IMR-90 (cell line): ENCODE measurements at regions not wholly inside any gene's neighbourhood (a gene's known extent, or its start where the extent isn't known, plus 50 kb on each side); places are given as distances from the start of the nearest gene placed in this dataset.

ENCODE experiments used
- ATAC-seq: fragments of 200-7000 bp; cut with Tn5 transposase; 2 replicates; pipeline ENCODE4 v1.9.1; 2020; ENCODE audit warnings: low read depth, mild to moderate bottlenecking, moderate library complexity
- BruUV-seq: library from RNA; stranded (reverse); fragments of 400-500 nt; replicated peaks from 2 replicates; lab custom pipeline; 2021; lab: Mats Ljungman, UMichigan
- CTCF ChIA-PET: fragments of 300-600 bp; formaldehyde crosslinking; extraction: SDS; loops from one replicate; lab custom pipeline; 2021; ENCODE audit warnings: antibody characterized with exemption; lab: Yijun Ruan, JAX
- POLR2A ChIA-PET: fragments of 300-600 bp; sonication (Branson Sonifier 250); formaldehyde crosslinking; loops from one replicate; lab custom pipeline; 2022; ENCODE audit warnings: antibody characterized with exemption; ENCODE audit not compliant: unreplicated experiment; lab: Charles Lee
- DNase-seq: peaks from one replicate; pipeline ENCODE4 v3.0.0; 2013
- H2AFZ ChIP-seq: replicated peaks from 2 replicates; pipeline ENCODE3; 2013; ENCODE audit warnings: low read length, mild to moderate bottlenecking; ENCODE audit not compliant: poor library complexity
- H2AK5ac ChIP-seq: 2 replicates; pipeline ENCODE4 v1.6.1; 2013; ENCODE audit warnings: low read depth, low read length, inconsistent platforms
- H2AK9ac ChIP-seq: replicated peaks from 2 replicates; pipeline ENCODE3; 2013; ENCODE audit warnings: mild to moderate bottlenecking, low read depth, low read length, moderate library complexity; ENCODE audit not compliant: poor library complexity
- H2BK120ac ChIP-seq: 2 replicates; pipeline ENCODE4 v1.6.1; 2013; ENCODE audit warnings: low read depth, low read length, inconsistent platforms
- H2BK15ac ChIP-seq: 3 replicates; pipeline ENCODE4 v1.6.1; 2013; ENCODE audit warnings: low read depth, low read length, inconsistent platforms
- H2BK20ac ChIP-seq: 2 replicates; pipeline ENCODE4 v1.6.1; 2013; ENCODE audit warnings: low read depth, mild to moderate bottlenecking, inconsistent platforms, low read length, moderate library complexity
- H2BK5ac ChIP-seq: 2 replicates; pipeline ENCODE4 v1.6.1; 2013; ENCODE audit warnings: mild to moderate bottlenecking, low read depth, low read length, inconsistent platforms; ENCODE audit not compliant: poor library complexity, severe bottlenecking
- H3K14ac ChIP-seq: replicated peaks from 2 replicates; pipeline ENCODE4 v1.6.1; 2013; ENCODE audit warnings: low read depth, low read length, inconsistent platforms
- H3K18ac ChIP-seq: 2 replicates; pipeline ENCODE4 v1.6.1; 2013; ENCODE audit warnings: low read depth, low read length, control low read depth
- H3K23ac ChIP-seq: 2 replicates; pipeline ENCODE4 v1.6.1; 2013; ENCODE audit warnings: low read depth, low read length, inconsistent platforms
- H3K27ac ChIP-seq: 2 replicates; pipeline ENCODE4 v1.5.1; 2013; ENCODE audit warnings: mild to moderate bottlenecking, control low read depth, low read length; ENCODE audit not compliant: insufficient read depth
- H3K27me3 ChIP-seq: 2 replicates; pipeline ENCODE4 v1.6.1; 2013; ENCODE audit warnings: low read length; ENCODE audit not compliant: control insufficient read depth, insufficient read depth
- H3K36me3 ChIP-seq: 2 replicates; pipeline ENCODE4 v1.6.1; 2013; ENCODE audit warnings: low read length, mixed read lengths; ENCODE audit not compliant: control insufficient read depth, insufficient read depth
- H3K4ac ChIP-seq: 2 replicates; pipeline ENCODE4 v1.6.1; 2013; ENCODE audit warnings: low read depth, low read length, inconsistent platforms
- H3K4me1 ChIP-seq: 2 replicates; pipeline ENCODE4 v1.6.1; 2013; ENCODE audit warnings: low read length, mixed read lengths; ENCODE audit not compliant: control insufficient read depth, insufficient read depth
- H3K4me2 ChIP-seq: 2 replicates; pipeline ENCODE4 v1.6.1; 2013; ENCODE audit warnings: low read depth, mild to moderate bottlenecking, control low read depth, low read length, moderate library complexity
- H3K4me3 ChIP-seq: 2 replicates; pipeline ENCODE4 v1.5.1; 2013; ENCODE audit warnings: low read depth, mild to moderate bottlenecking, control low read depth, low read length, moderate library complexity; ENCODE audit not compliant: insufficient read depth
- H3K56ac ChIP-seq: 2 replicates; pipeline ENCODE4 v1.6.1; 2013; ENCODE audit warnings: low read length, inconsistent platforms; ENCODE audit not compliant: insufficient read depth; ENCODE audit errors: extremely low read depth
- H3K79me1 ChIP-seq, 2 experiments: 2 replicates each; pipeline ENCODE4 v1.6.1; 2013; ENCODE audit warnings: low read length in 2 of 2, inconsistent platforms in 1 of 2, low read depth in 1 of 2
- H3K9ac ChIP-seq: 2 replicates; pipeline ENCODE4 v1.6.1; 2013; ENCODE audit warnings: low read depth, low read length, control low read depth
- H3K9me1 ChIP-seq: 2 replicates; pipeline ENCODE4 v1.6.1; 2013; ENCODE audit warnings: low read length, inconsistent platforms; ENCODE audit not compliant: insufficient read depth
- H3K9me3 ChIP-seq: 2 replicates; pipeline ENCODE4 v1.6.1; 2013; ENCODE audit warnings: low read length; ENCODE audit not compliant: control insufficient read depth, insufficient read depth
- H4K20me1 ChIP-seq: 2 replicates; pipeline ENCODE4 v1.6.1; 2013; ENCODE audit warnings: low read length, inconsistent platforms; ENCODE audit not compliant: insufficient read depth
- H4K5ac ChIP-seq: 2 replicates; pipeline ENCODE4 v1.6.1; 2013; ENCODE audit warnings: mild to moderate bottlenecking, low read depth, low read length, control low read depth
- H4K8ac ChIP-seq, 2 experiments: 2 replicates each; pipeline ENCODE4 v1.6.1; 2013; ENCODE audit warnings: low read depth in 2 of 2, low read length in 2 of 2, control low read depth in 1 of 2, inconsistent platforms in 1 of 2
- H4K91ac ChIP-seq: 2 replicates; pipeline ENCODE4 v1.6.1; 2013; ENCODE audit warnings: low read depth, low read length, inconsistent platforms; ENCODE audit not compliant: insufficient read depth
- BHLHE40 ChIP-seq: fragments of 150-350 bp; IDR thresholded peaks from 2 replicates; pipeline ENCODE4 v1.6.1; 2016; ENCODE audit warnings: mild to moderate bottlenecking, low read depth, low read length
- CEBPB ChIP-seq: IDR thresholded peaks from 2 replicates; pipeline ENCODE4 v1.6.1; 2012; ENCODE audit warnings: low read depth, low read length, improper control_type of control experiment
- CTCF ChIP-seq: conservative IDR thresholded peaks from 2 replicates; pipeline ENCODE4 v1.5.1; 2012; ENCODE audit warnings: mild to moderate bottlenecking, low read depth, low read length, improper control_type of control experiment
- ELK1 ChIP-seq: fragments of 150-350 bp; IDR thresholded peaks from 2 replicates; pipeline ENCODE4 v1.6.1; 2016; ENCODE audit warnings: low read depth, mild to moderate bottlenecking, low read length, moderate library complexity, borderline replicate concordance
- MAFK ChIP-seq: IDR thresholded peaks from 2 replicates; pipeline ENCODE4 v1.6.1; 2012; ENCODE audit warnings: low read depth, low read length, improper control_type of control experiment
- MAZ ChIP-seq: IDR thresholded peaks from 2 replicates; pipeline ENCODE4 v1.6.1; 2012; ENCODE audit warnings: low read depth, mild to moderate bottlenecking, low read length, improper control_type of control experiment, moderate library complexity, borderline replicate concordance
- MXI1 ChIP-seq: IDR thresholded peaks from 2 replicates; pipeline ENCODE4 v1.6.1; 2012; ENCODE audit warnings: low read depth, mild to moderate bottlenecking, low read length, moderate library complexity, borderline replicate concordance
- NFE2L2 ChIP-seq: fragments of 150-350 bp; IDR thresholded peaks from 2 replicates; pipeline ENCODE4 v1.6.1; 2016; ENCODE audit warnings: low read depth, mild to moderate bottlenecking, low read length
- POLR2A ChIP-seq: IDR thresholded peaks from 2 replicates; pipeline ENCODE4 v1.6.1; 2012; ENCODE audit warnings: mild to moderate bottlenecking, low read depth, low read length
- RAD21 ChIP-seq: IDR thresholded peaks from 2 replicates; pipeline ENCODE4 v1.6.1; 2012; ENCODE audit warnings: low read length, improper control_type of control experiment
- RFX5 ChIP-seq: IDR thresholded peaks from 2 replicates; pipeline ENCODE4 v1.8.0; 2012; ENCODE audit warnings: low read depth, mild to moderate bottlenecking, low read length, moderate library complexity
- SMC3 ChIP-seq: fragments of 150-350 bp; IDR thresholded peaks from 2 replicates; pipeline ENCODE4 v1.6.1; 2016; ENCODE audit warnings: low read depth, mild to moderate bottlenecking, antibody characterized with exemption, low read length, moderate library complexity
- USF2 ChIP-seq: fragments of 150-350 bp; IDR thresholded peaks from 2 replicates; pipeline ENCODE4 v1.6.1; 2017; ENCODE audit warnings: mild to moderate bottlenecking, antibody characterized with exemption, low read length, low read depth
- WGBS, 2 experiments: methylation state at CpG; one replicate each; pipeline versions ENCODE4 v1.1.5 to v1.1.7; 2013; ENCODE audit warnings: missing lambda C conversion rate in 2 of 2; ENCODE audit not compliant: insufficient read length in 1 of 2; ENCODE audit errors: extremely low coverage in 2 of 2; 5-methylcytosine and 5-hydroxymethylcytosine counted together
- dilution Hi-C: fragments of 300-500 bp; cut with HindIII; formaldehyde crosslinking; loops from one replicate; pipeline ENCODE4 v1.14.3; 2018; ENCODE audit warnings: low sequenced_read_pairs; ENCODE audit not compliant: unreplicated experiment
- in situ Hi-C: fragments of 300-500 bp; cut with MboI; formaldehyde crosslinking; loops from 3 replicates; pipeline ENCODE4 v1.14.3; 2019; ENCODE audit warnings: low sequenced_read_pairs, inconsistent platforms, mixed read lengths
- intact Hi-C: fragments of 100-400 bp; cut with micrococcal nuclease; formaldehyde crosslinking; loops from 2 replicates; pipeline ENCODE4 v1.10.0; 2022

GRCh38 chr3:110791995-110792686 is 279.5 kb upstream of the NECTIN3 start:
- dilution Hi-C loops (no loop called here), intact Hi-C loops (no loop called here), in situ Hi-C loops (no loop called here)
- no peak overlapping the region for H2AK9ac ChIP-seq
- no peak overlapping the region for H3K56ac ChIP-seq
- H2AK5ac ChIP-seq: no peak overlapping the region
- no peaks in the 10 kb centered on the region for H3K36me3 ChIP-seq
- peak overlapping the region; percentile 62; the same call in 1 of the 2 replicates for H2BK20ac ChIP-seq
- peak overlapping the region; percentile 97 for H2BK5ac ChIP-seq
- peak overlapping the region; percentile 15; the same call in 1 of the 2 replicates for H4K5ac ChIP-seq
- CTCF ChIA-PET: no interaction called here
- peaks cover 7% of the 10 kb centered on the region for H3K4me1 ChIP-seq
- no CpG with 5 or more reads among the region's 2 CpGs for WGBS, 2 experiments
- H3K27ac ChIP-seq: no peak overlapping the region
- no peaks in the 10 kb centered on the region for H3K79me1 ChIP-seq
- no peak overlapping the region for H3K4me3 ChIP-seq
- H3K9ac ChIP-seq: no peak overlapping the region
- H3K27me3 ChIP-seq: no peaks in the 10 kb centered on the region
- H3K14ac ChIP-seq: no peak overlapping the region; the same call in 1 of the 2 replicates
- H3K9me3 ChIP-seq: peaks cover 3% of the 10 kb centered on the region; the same call in 1 of the 2 replicates
- H3K18ac ChIP-seq: no peak overlapping the region; the same call in 1 of the 2 replicates
- no peak overlapping the region for H2AFZ ChIP-seq
- no TSS peak for BruUV-seq
- DNase-seq: no peak
- H3K23ac ChIP-seq: peak overlapping the region; percentile 67; the same call in 1 of the 2 replicates
- no peak for TF ChIP-seq CTCF
- no peak for TF ChIP-seq POLR2A
- no peak for TF ChIP-seq NFE2L2
- no peak for TF ChIP-seq CEBPB
- no peak for TF ChIP-seq MAZ
- no peak for TF ChIP-seq MXI1
- no peak for TF ChIP-seq MAFK
- TF ChIP-seq RFX5: no peak
- no peak for TF ChIP-seq BHLHE40
- TF ChIP-seq ELK1: no peak
- no peak for TF ChIP-seq USF2
- TF ChIP-seq SMC3: no peak
- no peak for TF ChIP-seq RAD21
- H3K9me1 ChIP-seq: 0 out of 2 replicates have a peak, but pooled peaks cover 3% of the 10 kb centered on the region
- H2BK15ac ChIP-seq: no peak overlapping the region
- 0 out of 2 replicates have a peak overlapping the region, but pooled peaks have one; percentile 31 for H4K91ac ChIP-seq
- peak overlapping the region; percentile 42; the same call in 1 of the 2 replicates for H3K4ac ChIP-seq
- POLR2A ChIA-PET: no interaction called here
- no peak for ATAC-seq
- H4K8ac ChIP-seq: peak overlapping the region in 1 of 2 experiments; percentile 63; a peak in 2 of 4 replicates
- H3K4me2 ChIP-seq: no peak overlapping the region
- H2BK120ac ChIP-seq: peak overlapping the region; percentile 67
- H4K20me1 ChIP-seq: no peaks in the 10 kb centered on the region
